ENCODE measurements at regions not wholly inside any gene's neighbourhood (a gene's known extent, or its start where the extent isn't known, plus 50 kb on each side); places are given as distances from the start of the nearest gene placed in this dataset.
"Not testable (repeated sequence)": the region's sequence is repeated elsewhere in the genome, so short reads cannot be mapped to it uniquely, and the experiment has no call there.

- DNase-seq (ENCODE audit: low spot score): no peak
- no peak overlapping the region for H3K4me3 ChIP-seq
- no peak for TF ChIP-seq CTCF (IDR thresholded peaks at IDR 0.05)
- no peak overlapping the region for H3K27ac ChIP-seq
Observed at GRCh38 chr9:96100385-96101300, 201.3 kb downstream of the HSD17B3 start.

GRCh38 chr9:96090630-96091029 lies 211.3 kb downstream of the HSD17B3 start:
- not testable (repeated sequence) for DNase-seq (ENCODE audit: low spot score); H3K27ac ChIP-seq; H3K4me3 ChIP-seq

- DNase-seq (ENCODE audit: low spot score): no peak
- Histone ChIP-seq H3K27ac (no peak overlapping the region), H3K4me3 (no peak overlapping the region)
- no peak for TF ChIP-seq CTCF (IDR thresholded peaks at IDR 0.05)
Observed at GRCh38 chr9:96089452-96090085, 212.4 kb downstream of the HSD17B3 start.

- no peak for DNase-seq (ENCODE audit: low spot score)
- no peak overlapping the region for H3K4me3 ChIP-seq
- H3K27ac ChIP-seq: no peak overlapping the region
- no peak for TF ChIP-seq CTCF (IDR thresholded peaks at IDR 0.05)
Observed at GRCh38 chr9:96088510-96088909, 213.0 kb downstream of the ERCC6L2 start.

- no peak for DNase-seq (ENCODE audit: low spot score)
- TF ChIP-seq CTCF (IDR thresholded peaks at IDR 0.05): no peak
- no peak overlapping the region for H3K4me3 ChIP-seq
- no peak overlapping the region for H3K27ac ChIP-seq
Observed at GRCh38 chr9:96087669-96088299, 212.3 kb downstream of the ERCC6L2 start.

GRCh38 chr9:96086936-96087571 lies 211.6 kb downstream of the ERCC6L2 start:
- no peak for TF ChIP-seq CTCF (IDR thresholded peaks at IDR 0.05)
- H3K4me3 ChIP-seq: no peak overlapping the region
- DNase-seq (ENCODE audit: low spot score): no peak
- H3K27ac ChIP-seq: no peak overlapping the region

- TF ChIP-seq CTCF (IDR thresholded peaks at IDR 0.05): no peak
- no peak for DNase-seq (ENCODE audit: low spot score)
- no peak overlapping the region for H3K4me3 ChIP-seq
- no peak overlapping the region for H3K27ac ChIP-seq
Observed at GRCh38 chr9:96085491-96086143, 210.1 kb downstream of the ERCC6L2 start.
